Vagina (tissue), 2 donors: ENCODE measurements at regions not wholly inside any gene's neighbourhood (a gene's known extent, or its start where the extent isn't known, plus 50 kb on each side); places are given as distances from the start of the nearest gene placed in this dataset.

Source experiments
- CTCF ChIP-seq, 3 experiments: fragments of 450-650 bp in 2 of 3; fragments of 200-600 bp in 1 of 3; sonication (generic) in 1 of 3; IDR thresholded peaks; one replicate each; pipeline ENCODE4 v1.5.1; 2017 to 2019; ENCODE audit warnings: antibody characterized with exemption in 3 of 3, mild to moderate bottlenecking in 2 of 3, moderate library complexity in 2 of 3
- POLR2A ChIP-seq, 2 donors: fragments of 450-650 bp; IDR thresholded peaks; one replicate each; pipeline ENCODE4 v1.6.1; 2017; ENCODE audit warnings: antibody characterized with exemption in 2 of 2, mild to moderate bottlenecking in 2 of 2, moderate library complexity in 2 of 2
- POLR2AphosphoS5 ChIP-seq, 2 donors: sonication (generic); formaldehyde crosslinking; IDR thresholded peaks; one replicate each; pipeline ENCODE4 v1.9.0; 2017; ENCODE audit warnings: antibody characterized with exemption in 2 of 2, mild to moderate bottlenecking in 2 of 2, low read depth in 1 of 2; ENCODE audit not compliant: insufficient read depth in 1 of 2

GRCh38 chr5:165296401-165297130 lies 1791.1 kb downstream of the MAT2B start:
- TF ChIP-seq CTCF (IDR thresholded peaks at IDR 0.05) (no peak), POLR2A (IDR thresholded peaks at IDR 0.05) (no peak), POLR2AphosphoS5 (IDR thresholded peaks at IDR 0.05; ENCODE audit: insufficient read depth in 1 of 2, low read depth in 1 of 2) (no peak)
